ENCODE measurements at regions not wholly inside any gene's neighbourhood (a gene's known extent, or its start where the extent isn't known, plus 50 kb on each side); places are given as distances from the start of the nearest gene placed in this dataset.
A peak's percentile ranks its signal among the peaks of the same experiment; 100 is the strongest.

DNA sequence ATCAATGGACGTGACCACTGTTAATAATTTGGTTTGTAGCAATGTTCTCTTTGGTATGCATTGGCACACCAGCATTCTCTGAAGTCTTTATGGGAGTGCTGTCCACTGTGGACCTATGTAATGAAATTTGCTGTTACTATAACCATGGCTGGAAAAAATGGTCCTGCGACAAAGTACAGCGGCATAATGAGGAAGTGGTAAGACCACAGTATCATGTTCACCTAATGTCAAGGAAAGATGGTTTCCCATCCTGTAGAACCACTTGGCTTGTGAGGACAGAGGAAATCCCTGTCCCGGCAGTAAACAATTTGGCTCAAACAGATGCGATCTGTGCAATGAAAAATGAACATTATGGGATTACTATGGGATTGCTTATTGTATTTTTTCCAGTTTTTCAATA, 173.9 kb upstream of the IVNS1ABP start:
- H3K4me3 Mint-ChIP-seq, result no peak overlapping the region
- no peaks in the 10 kb centered on the region for H3K36me3 Mint-ChIP-seq (ENCODE audit: low read depth)
- no peak overlapping the region for H3K27ac Mint-ChIP-seq (ENCODE audit: unreplicated experiment)
- peaks cover 9% of the 10 kb centered on the region for H3K27me3 Mint-ChIP-seq (ENCODE audit: low read depth)
- H3K4me1 Mint-ChIP-seq, result peaks cover 47% of the 10 kb centered on the region
- TF ChIP-seq, protein P1, sequence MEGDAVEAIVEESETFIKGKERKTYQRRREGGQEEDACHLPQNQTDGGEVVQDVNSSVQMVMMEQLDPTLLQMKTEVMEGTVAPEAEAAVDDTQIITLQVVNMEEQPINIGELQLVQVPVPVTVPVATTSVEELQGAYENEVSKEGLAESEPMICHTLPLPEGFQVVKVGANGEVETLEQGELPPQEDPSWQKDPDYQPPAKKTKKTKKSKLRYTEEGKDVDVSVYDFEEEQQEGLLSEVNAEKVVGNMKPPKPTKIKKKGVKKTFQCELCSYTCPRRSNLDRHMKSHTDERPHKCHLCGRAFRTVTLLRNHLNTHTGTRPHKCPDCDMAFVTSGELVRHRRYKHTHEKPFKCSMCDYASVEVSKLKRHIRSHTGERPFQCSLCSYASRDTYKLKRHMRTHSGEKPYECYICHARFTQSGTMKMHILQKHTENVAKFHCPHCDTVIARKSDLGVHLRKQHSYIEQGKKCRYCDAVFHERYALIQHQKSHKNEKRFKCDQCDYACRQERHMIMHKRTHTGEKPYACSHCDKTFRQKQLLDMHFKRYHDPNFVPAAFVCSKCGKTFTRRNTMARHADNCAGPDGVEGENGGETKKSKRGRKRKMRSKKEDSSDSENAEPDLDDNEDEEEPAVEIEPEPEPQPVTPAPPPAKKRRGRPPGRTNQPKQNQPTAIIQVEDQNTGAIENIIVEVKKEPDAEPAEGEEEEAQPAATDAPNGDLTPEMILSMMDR (conservative IDR thresholded peaks at IDR 0.05), result no peak
- H3K9me3 Mint-ChIP-seq, result peaks cover 4% of the 10 kb centered on the region
- no peak for DNase-seq (ENCODE audit: low read depth, low spot score)

DNA sequence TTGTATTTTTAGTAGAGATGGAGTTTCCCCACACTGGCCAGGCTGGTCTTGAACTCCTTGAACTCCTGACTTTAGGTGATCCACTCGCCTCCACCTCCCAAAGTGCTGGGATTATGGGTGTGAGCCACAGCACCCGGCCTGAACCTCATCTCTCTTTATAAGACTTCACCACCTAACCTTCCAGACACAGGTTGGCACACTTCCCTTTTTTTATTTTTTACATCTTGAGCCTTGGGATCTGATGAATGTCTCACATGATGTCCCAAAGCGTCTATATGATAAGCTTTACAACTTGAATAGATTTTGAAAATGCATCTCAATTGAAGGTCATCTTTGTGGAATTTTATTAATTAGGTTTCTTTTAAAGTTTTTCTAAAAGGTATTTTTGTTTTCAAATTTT, 172.4 kb upstream of the IVNS1ABP start:
- TF ChIP-seq, protein P1 (conservative IDR thresholded peaks at IDR 0.05), result no peak
- peaks cover 11% of the 10 kb centered on the region for H3K27me3 Mint-ChIP-seq (ENCODE audit: low read depth)
- peaks cover 7% of the 10 kb centered on the region for H3K9me3 Mint-ChIP-seq
- no peak for DNase-seq (ENCODE audit: low read depth, low spot score)
- H3K4me3 Mint-ChIP-seq, result no peak overlapping the region
- no peaks in the 10 kb centered on the region for H3K36me3 Mint-ChIP-seq (ENCODE audit: low read depth)
- H3K27ac Mint-ChIP-seq (ENCODE audit: unreplicated experiment), result no peak overlapping the region
- peaks cover 42% of the 10 kb centered on the region for H3K4me1 Mint-ChIP-seq

DNA sequence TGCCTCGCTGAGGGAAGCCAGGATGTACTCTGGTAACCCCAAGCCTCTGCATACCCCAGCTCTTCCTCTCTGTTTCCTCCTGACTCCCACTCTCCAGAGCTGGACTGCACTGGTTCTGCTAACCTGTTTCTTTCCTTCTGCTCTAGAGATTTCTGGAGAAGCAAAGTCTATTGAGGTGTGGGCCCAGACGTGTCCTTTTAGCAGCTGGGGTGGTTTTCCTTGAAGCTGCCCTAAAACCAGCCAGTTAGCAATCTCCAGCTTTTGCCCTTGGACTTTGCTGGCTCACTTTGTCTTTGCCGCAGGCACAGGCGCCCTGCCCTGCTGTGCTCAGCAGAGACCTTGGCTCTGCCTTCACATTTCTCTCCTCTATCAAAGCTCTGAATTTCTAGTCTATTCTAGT, 171.8 kb upstream of the IVNS1ABP start:
- H3K36me3 Mint-ChIP-seq (ENCODE audit: low read depth), result no peaks in the 10 kb centered on the region
- peaks cover 48% of the 10 kb centered on the region for H3K4me1 Mint-ChIP-seq
- H3K27ac Mint-ChIP-seq (ENCODE audit: unreplicated experiment), result no peak overlapping the region
- H3K4me3 Mint-ChIP-seq, result no peak overlapping the region
- no peak for DNase-seq (ENCODE audit: low read depth, low spot score)
- H3K9me3 Mint-ChIP-seq, result peaks cover 7% of the 10 kb centered on the region
- H3K27me3 Mint-ChIP-seq (ENCODE audit: low read depth), result peaks cover 12% of the 10 kb centered on the region
- TF ChIP-seq, protein P1 (conservative IDR thresholded peaks at IDR 0.05), result no peak

DNA sequence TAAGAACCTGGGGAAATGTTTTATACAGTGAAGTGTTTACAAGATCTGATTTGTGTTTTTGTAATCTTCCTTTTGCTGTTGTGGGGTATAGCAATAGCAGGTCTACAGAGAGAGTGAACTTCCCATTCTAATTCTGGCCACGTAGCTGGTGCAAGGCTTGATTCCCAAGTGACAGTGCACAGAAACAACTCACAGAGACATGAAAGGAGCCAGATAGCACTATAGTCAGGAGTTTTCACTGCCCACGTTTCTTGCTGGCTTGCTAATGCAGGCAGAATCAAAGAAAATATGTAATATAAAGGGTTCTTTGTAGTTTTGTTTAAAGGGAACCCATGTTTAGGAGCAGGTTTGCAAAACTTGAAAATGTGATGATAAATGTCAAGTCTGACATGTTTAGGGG, 170.9 kb upstream of the IVNS1ABP start:
- no peak overlapping the region for H3K4me3 Mint-ChIP-seq
- peaks cover 13% of the 10 kb centered on the region for H3K27me3 Mint-ChIP-seq (ENCODE audit: low read depth)
- peak overlapping the region; percentile 58 for H3K27ac Mint-ChIP-seq (ENCODE audit: unreplicated experiment)
- H3K4me1 Mint-ChIP-seq, result peaks cover 56% of the 10 kb centered on the region
- TF ChIP-seq, protein P1 (conservative IDR thresholded peaks at IDR 0.05), result no peak
- no peaks in the 10 kb centered on the region for H3K36me3 Mint-ChIP-seq (ENCODE audit: low read depth)
- DNase-seq (ENCODE audit: low read depth, low spot score), result no peak
- peaks cover 7% of the 10 kb centered on the region for H3K9me3 Mint-ChIP-seq

DNA sequence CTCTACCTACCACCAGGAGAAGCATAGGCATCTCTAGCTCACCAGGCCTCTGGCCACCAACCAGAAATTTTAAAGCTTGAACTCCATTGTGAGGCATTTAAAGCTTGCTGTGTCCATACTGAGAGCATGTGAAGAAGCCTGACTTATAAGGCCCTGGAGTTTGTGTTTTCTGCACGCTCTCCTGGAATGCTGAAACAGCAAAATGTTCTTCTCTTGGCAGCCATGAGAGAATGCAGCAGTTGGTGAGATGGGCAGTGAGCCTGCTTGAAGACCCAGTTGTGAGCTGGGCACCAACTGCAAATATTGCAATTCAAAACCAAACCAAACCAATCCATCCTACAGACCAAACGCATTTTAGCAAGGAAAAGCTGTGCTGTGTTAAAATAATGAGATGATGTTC, 170.0 kb upstream of the IVNS1ABP start:
- peaks cover 13% of the 10 kb centered on the region for H3K27me3 Mint-ChIP-seq (ENCODE audit: low read depth)
- no peaks in the 10 kb centered on the region for H3K36me3 Mint-ChIP-seq (ENCODE audit: low read depth)
- H3K9me3 Mint-ChIP-seq, result peaks cover 7% of the 10 kb centered on the region
- no peak overlapping the region for H3K4me3 Mint-ChIP-seq
- DNase-seq (ENCODE audit: low read depth, low spot score), result no peak
- H3K4me1 Mint-ChIP-seq, result peaks cover 58% of the 10 kb centered on the region
- TF ChIP-seq, protein P1 (conservative IDR thresholded peaks at IDR 0.05), result no peak
- H3K27ac Mint-ChIP-seq (ENCODE audit: unreplicated experiment), result no peak overlapping the region

GRCh38 chr1:185486346-185486745, 169.3 kb upstream of the IVNS1ABP start:
- H3K27ac Mint-ChIP-seq (ENCODE audit: unreplicated experiment), result no peak overlapping the region
- TF ChIP-seq, protein P1 (conservative IDR thresholded peaks at IDR 0.05), result no peak
- no peak overlapping the region for H3K4me3 Mint-ChIP-seq
- peaks cover 58% of the 10 kb centered on the region for H3K4me1 Mint-ChIP-seq
- no peaks in the 10 kb centered on the region for H3K36me3 Mint-ChIP-seq (ENCODE audit: low read depth)
- no peak for DNase-seq (ENCODE audit: low read depth, low spot score)
- peaks cover 7% of the 10 kb centered on the region for H3K9me3 Mint-ChIP-seq
- H3K27me3 Mint-ChIP-seq (ENCODE audit: low read depth), result peaks cover 13% of the 10 kb centered on the region
